Activated CD8-positive, alpha-beta memory T cell treated with anti-CD3 and anti-CD28 coated beads, Interleukin-2, amount 50 U/mL, for 48 hours (primary cell): ENCODE measurements at regions not wholly inside any gene's neighbourhood (a gene's known extent, or its start where the extent isn't known, plus 50 kb on each side); places are given as distances from the start of the nearest gene placed in this dataset.

Experiments used
- DNase-seq: peaks from one replicate; pipeline ENCODE4 v3.0.0-alpha.2; 2020

DNA sequence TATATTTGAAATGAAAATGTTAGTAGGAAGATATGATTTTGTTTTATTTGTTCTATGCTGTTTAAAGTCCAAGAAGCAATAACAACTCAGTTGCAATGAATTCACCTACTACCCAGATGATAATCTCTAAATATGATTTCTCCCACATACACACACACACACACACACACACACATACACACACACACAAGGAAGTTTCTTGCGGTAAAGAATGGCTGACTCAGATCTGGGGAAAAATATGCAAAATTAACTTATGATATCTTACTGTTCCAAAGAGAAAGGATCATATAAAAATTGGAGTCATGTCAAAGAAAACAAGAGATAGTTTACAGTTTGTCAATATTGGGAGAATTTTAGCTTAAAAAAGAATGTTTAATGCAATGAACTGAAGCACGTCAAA, 456.7 kb downstream of the SLC16A7 start:
- no peak for DNase-seq

DNA sequence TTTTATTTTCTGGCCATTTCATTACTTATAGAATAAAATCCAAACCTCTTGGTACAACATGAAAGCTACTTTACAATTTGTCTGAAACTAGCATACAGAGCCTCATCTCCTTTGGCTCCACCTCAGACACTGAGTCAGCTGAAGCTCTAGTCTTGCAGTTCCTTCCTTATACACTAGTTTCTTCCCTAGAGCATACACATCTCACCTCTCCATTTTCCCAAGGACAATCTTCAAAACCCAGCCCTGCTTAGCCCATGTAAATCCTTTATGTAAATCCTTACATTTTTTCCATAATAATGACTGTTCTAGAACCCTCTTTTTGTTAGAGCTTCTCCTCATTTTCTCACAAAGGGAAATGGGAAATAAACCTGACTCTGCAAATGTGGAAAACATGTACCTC, 463.4 kb downstream of the SLC16A7 start:
- DNase-seq: no peak

DNA sequence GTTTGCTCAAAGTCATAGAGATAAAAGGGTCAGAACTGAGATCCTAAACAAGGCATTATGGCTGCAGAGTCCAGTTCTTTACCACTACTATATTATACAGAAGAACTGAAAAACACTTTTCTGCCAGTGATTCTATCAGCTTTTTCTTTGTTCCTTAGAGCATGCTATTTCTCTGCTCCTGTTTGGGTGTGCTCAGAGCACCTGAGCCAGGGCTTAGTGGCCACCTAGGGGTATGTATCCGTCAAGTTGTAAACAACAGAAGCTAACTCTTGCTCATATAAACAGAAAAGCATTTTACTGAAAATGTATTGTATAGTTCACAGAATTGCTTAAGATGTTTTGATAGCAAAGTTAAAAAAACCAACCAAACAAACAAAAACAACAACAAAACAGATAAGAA, 470.8 kb downstream of the SLC16A7 start:
- no peak for DNase-seq

DNA sequence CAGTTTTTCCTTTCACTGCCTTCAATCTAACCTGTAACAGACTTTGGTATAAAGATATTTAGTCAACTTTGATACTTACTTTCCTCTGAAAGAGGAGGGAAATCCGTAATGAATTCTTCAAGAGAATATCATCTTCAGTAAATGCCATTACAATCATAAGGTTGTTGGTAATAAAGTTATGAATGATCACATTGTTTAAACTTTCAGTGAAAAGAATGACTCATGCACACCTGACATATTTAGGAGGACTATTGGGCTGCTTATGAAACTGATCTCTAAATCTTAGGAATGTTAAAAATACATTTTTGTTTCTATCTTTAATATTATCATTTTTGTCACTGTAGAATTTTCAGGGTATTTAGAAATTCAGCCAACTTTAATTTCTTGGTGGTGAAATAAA, 474.7 kb downstream of the SLC16A7 start:
- no peak for DNase-seq

DNA sequence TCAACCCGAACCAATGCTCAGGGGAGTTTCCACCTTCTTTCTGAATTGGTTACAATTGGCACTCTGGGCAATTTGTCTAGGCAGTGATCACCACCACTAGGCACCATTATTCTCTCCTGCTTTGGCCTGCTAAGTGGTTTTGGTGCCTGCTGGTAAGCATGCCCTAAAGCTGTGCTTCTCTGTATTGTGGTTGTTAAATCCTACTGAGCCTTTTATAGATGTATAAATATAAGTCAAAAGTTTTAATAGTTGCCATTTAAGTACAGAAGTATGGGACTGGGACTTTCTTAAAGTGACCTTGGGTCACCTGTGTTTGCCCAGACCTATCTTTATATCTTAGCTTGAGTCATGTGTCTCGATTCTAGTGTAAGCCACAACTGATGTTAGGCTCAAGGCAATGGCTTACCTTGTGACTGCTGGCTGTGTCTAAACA, 475.9 kb downstream of the SLC16A7 start:
- DNase-seq: no peak

DNA sequence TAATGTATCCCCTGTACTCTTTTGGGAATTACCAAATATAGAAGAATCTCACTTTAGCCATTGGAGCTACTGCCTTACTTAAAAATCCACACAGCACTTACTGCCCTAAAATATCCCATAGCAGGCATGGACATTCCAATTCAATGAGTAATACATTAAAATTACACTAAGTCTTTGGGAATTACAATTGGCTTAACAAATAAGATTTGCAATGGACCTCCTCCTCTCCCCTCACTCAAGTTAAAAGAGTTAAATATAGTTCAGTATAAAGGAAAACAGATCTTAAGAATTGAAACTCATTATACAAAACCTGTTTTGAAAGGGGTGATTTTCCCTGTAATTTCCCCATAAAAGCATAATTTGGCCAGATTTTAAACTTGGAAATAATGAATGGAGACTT, 477.1 kb downstream of the SLC16A7 start:
- DNase-seq: no peak

DNA sequence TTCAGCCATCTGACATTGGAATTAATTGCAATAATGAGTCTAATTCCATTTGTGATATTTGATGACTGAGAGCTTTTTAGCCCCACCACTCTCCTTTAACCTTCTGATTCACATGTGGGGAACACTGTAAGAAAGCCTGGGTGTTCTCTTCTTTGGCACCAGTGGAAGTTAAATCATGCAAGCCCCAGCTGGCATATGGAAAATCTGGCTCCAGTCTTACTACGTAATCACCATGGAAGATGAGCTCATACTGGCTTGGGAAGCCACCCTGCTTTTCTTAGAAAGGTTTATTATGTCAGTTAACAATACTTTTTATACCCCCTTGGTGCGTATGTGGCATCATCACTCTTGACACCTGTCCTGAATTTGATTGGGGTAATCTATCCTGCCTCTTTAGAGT, 479.3 kb downstream of the SLC16A7 start:
- no peak for DNase-seq

DNA sequence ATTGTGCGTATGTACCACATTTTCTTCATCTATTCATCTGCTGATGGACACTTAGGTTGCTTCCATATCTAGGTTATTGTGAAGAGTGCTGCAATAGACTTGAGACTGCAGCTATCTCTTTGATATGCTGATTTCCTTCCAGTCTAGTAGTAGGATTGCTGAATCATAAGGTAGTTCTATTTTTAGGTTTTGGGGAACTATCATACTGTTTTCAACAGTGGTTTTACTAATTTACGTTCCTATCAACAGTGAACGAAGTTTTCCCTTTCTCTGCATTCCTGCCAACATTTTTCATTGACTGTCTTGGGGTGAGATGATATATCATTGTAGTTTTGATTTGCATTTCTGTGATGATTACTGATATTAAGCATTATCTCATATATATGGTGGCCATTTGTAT, 482.2 kb downstream of the SLC16A7 start:
- DNase-seq: no peak

DNA sequence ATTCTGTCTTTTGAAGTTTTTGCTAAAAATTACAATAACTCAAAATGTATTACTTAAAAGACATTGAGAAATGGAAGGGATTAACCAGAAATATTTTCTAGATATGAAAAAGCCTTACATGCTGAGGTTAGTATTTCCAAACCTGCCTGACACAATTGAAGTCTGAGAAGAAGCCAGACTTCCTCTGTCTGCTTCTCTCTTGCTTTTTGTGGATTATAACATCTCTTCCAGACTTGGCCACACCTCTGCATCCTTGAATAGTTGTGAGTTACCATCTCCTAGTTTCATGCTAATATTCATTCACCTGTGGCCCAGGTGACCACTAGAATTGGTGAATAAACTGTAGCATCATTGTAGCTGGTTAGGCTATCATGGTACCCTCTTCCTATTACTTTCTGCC, 497.6 kb downstream of the SLC16A7 start:
- DNase-seq: no peak

DNA sequence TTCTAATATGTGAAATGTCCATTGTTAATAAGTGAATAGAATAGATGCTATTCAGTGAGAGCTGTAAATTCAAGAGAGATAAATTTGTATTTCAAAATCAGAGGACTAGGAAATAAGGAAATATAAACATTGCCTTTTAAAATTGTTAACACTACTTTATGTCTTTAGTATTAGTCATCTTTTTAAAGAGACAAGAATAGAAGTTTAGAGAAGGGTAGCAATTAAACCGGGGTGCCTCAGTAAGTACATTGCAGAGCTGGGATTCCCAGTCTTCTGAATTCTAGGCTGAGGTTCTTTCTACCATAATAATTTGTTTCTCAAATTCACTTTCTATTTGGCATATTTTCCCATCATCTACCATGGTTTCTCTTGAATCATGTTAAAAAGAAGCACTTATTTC, 498.6 kb downstream of the SLC16A7 start:
- DNase-seq: no peak

DNA sequence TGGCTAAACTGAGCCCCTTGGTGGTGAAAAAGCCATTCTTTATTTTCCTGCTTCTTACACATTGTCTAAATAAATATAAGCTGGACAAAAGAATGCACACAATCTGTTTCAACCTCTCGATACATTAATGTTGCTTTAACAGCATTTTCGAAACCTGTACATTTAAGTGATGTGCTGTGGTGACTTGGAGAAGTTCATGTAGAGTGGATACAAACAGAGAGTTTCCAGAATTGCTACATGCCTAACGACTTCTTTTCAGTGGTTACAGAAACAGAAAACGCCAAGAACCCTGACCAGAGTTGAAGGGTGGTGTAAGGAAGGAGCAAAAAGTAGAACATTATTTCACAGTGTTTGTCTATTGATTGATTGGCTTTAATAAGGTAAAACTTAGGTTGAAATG, 500.9 kb downstream of the SLC16A7 start:
- DNase-seq: no peak

DNA sequence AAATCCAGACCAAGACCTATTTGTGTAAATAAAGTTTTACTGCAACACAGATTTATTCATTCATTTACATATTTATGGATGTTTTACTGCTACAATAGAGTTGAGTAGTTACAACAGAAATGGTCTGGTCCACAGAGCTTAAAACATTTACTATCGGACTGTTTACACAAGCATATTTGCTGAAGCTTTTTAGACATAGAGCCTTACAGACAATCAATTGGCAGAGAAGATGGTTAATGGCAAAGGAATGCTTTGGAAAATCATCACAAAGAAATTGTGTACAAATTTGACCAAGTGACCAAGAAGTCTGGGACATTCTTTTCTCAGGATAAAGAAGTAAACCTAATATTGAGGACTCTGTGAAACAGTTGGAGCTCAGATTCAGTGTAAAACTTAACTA, 504.3 kb downstream of the SLC16A7 start:
- DNase-seq: no peak

DNA sequence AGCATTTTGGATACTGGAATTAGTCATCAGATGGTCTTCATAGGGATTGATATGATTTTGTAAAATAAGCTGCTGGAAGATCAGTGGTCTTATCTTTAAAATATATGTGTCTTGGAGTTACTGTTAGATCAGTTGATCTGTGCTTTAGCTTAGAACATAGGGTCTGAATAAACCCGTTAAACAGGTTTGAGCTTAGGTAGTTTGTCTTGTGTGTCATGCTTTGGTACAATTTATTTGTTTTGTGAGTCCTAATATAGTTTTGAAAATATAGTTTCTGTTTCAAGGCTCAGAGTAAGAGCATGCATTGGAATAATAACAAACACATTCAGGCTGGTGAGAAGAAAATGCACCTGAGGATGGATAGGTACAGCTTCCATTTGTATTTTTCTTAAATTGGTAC, 505.0 kb downstream of the SLC16A7 start:
- DNase-seq: no peak

DNA sequence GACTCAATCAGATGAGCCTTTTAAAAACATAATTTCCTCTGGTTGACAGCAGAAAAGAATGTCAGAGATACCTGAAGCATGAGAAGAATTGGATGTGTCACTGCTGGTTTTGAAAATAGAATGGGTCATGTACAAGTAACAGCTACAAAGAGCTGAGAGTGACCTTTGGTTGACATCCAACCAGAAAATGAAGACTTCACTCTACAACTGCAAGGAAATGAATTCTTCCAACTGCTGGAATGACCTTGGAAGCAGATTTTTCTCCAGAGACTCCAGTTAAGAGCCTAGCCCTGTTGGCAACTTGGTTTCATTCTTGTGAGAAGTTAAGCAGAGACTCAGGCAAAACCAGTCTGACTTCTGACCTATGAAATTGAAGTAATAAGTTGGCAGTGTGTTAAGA, 505.9 kb downstream of the SLC16A7 start:
- no peak for DNase-seq

DNA sequence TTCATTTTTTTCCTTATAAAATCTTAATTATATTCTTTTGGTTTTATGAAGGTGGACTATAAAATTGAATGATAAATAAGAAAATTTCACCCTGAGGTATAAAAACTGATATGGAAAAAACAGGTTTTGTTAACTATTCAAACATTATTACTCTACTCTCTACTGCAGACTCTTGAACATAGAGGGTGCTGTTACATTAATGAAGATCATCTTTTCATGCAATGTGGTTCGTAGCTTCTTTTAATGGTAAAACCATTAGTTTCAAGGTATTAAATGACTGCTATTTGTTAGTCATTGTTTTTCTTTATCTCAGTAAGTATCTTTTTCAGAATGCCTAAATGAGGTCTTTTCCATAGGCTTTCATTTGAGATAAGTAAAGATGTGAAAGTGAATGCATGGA, 510.4 kb downstream of the SLC16A7 start:
- DNase-seq: no peak

DNA sequence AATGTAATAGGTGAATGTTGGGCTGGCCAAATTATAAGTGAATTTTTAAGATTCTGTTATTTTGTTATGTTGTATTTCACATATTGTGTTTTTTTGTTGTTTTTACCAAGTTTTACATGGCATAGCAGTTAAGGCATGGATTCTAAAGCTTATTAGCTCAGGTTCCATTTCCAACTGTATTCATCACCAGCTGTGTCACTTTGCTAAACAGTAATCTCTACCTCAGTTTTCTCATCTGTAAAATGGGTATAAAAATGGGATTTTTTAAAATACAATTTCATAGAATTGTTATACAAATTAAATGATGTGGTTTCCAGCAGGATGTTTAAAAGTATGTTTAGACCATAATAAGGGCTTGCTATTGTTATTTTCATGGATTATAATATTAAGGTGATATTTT, 512.2 kb downstream of the SLC16A7 start:
- no peak for DNase-seq

DNA sequence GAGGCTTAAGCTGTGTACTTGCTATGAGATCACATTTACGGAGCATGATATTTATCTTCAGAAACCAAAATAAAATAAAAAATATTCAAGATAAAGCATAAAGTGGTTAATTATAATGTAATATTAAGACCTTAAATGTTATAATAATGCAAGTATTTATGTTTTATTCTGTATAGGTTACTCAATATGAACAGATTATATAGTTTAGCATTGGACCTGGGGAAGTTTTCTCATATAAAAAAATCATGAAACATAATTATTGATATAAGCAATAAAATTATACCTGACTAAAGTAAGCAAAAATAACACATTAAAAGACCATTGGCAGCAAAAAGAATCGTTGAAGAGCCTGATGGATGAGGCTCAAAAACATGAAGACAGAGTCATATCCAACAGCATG, 516.2 kb downstream of the SLC16A7 start:
- no peak for DNase-seq

DNA sequence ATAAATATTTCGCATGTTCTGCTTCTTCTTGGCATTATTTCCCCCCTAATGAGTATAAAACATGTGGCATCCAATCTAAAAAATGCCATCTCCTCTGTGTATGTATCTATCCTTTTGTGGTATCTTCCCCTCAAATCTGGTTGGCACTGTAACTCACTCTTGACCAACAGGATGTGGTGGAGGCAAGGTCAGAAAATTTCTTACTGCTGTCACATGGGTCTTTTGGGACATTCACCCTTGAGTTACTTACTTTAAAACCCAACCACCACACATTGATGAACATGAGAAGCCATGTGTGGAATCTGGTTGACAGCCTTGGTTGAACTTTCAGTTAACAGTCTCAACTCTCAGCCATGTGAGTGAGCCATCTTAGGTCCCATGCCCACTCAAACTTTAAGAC, 516.9 kb downstream of the SLC16A7 start:
- no peak for DNase-seq

DNA sequence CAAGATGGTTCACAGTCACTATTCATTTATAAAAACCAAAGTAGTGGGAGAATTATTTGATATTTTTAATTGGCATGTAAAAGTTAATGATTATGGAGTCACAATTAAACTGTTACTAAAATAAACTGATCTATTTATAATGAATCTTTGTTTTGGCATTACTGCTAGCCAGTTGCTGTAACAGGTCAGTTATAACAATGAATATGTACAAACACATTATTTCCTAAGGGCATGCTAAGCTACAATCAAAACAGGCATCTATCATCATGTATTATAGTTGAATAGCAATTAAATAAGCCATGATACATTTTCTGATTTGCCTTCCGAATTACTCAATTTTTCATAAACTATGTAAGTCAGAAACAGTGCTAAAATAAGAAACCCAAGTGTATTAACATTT, 518.3 kb downstream of the SLC16A7 start:
- DNase-seq: no peak

DNA sequence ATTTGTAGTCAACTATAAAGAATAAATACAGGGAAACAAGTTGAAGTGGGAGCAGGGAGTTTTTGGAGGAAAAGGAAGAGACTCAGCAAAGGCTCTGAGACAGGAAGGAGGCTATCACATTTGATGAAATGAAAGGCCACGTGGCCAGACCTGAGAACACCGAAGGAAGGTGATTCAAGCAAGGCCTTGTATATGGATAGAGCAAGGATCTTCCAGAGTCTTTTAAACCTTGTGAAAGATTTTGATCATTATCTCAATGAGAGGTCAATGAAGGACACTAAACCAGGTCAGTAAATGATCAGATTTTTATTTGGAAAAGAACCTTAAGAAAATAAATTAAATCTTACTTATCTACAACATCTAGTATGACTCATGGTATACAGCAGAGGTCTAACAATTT, 523.5 kb downstream of the SLC16A7 start:
- DNase-seq: no peak

DNA sequence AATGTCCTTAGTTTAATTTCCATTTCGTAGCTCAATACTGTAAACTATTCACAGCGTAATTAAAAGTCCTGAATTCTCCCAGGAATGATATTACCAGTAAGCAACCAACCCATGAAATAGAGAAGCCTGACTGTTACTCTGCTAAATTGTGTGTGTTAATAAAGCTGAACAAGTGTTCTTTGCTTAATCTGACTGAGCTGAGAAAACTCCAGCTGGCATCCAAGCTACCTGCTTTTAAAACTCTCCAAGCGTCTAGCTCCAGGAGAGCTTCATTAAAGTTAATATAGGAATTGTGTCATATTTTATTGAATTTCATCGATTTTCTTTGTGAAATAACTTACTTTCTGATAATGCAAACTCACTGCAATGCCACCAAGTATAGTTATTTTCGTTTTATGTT, 524.4 kb downstream of the SLC16A7 start:
- no peak for DNase-seq

DNA sequence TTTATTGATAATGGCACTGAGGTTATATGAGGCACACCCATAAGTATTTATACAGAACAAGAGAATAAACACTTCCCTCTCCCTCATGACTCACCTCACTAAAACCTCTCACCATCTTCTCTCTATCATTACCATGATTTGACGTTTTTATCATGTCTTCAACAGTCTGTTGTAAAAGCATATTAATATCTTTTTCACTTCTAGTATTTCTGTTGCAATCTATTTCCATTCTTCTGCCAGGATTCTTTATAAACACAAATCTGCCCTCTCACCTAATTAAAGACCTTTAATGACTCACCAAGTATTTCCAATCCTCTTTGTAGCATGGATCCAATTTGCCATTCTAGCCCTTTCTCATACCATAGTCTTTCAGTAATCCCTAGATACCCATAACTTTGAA, 527.7 kb downstream of the SLC16A7 start:
- no peak for DNase-seq

DNA sequence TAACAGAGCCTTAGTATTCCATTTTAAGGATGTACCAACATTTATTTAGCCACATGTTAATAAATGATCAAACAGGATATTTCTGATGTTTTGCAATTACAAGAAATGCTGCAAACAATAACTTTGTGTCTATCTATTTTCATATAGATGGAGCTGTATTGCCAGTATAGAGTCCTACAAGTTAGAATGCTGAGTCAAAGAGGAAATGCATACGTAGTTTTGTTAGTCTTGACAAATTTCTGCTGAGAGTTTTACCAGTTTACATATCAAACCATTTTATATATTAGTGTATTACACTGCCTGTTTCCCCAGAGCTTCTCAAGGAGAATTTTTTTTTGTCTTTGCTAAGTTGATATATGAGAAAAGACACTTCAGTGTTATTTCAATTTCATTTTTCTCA, 541.7 kb downstream of the SLC16A7 start:
- DNase-seq: no peak

DNA sequence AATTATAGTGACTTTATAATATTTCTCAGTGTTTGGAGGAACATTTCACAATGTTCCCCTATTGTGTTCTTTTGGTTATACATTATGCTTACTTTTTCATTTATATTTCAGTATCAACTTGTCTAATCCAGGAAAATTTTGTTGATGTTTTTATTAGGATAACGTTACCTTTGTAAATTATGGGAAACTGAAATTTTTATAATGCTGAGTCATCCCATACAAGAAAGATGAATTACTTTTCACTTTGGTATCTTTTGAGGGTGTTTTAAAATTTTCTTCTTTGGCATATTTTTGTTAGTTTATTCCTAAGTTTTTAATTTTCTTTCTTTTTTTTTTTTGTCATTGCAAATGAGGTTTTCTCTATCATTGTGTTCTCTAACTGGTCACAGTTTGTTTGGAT, 542.7 kb downstream of the SLC16A7 start:
- DNase-seq: no peak

DNA sequence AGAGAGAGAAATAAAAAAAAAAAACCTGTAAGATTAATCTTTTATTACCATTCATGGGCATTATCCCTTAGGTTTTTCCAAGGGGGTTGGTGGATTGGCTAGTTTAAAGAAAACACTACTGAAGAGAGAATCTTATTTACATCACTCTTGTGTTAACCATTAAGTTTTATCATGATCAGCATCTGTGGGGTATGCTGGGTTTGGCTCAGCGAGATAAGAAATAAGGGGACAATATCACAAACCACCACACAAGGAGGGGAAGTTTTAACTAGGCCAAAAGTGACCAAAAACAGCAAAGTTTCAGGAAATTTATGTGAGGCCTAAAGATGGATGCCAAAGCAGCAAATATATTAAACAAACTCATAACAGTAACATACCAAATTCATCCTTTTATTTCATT, 548.6 kb downstream of the SLC16A7 start:
- no peak for DNase-seq

DNA sequence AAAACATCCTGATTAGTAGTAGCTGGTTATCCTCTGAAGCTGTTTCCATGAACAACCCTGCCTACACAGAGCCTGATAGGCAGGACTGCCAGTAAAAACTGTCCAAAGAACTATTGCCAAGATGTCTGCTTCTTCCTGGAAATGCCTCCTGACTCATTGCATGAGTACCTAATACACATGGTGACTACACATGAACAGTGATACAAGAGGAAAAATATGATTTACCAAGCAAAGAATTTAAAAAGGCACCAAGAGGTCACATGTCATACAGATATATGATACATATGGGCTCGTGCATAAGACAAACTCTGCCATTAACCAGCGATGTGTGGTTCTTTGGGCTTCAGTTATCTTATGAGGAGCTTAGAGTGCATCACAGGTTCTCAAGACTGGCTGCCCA, 552.3 kb downstream of the SLC16A7 start:
- DNase-seq: no peak
